K562 (cell line): ENCODE measurements at regions not wholly inside any gene's neighbourhood (a gene's known extent, or its start where the extent isn't known, plus 50 kb on each side); places are given as distances from the start of the nearest gene placed in this dataset.

Experiments used
- MAFF ChIP-seq: IDR thresholded peaks from 2 replicates; pipeline ENCODE4 v1.6.1; 2012; ENCODE audit warnings: low read length, improper control_type of control experiment
- MGA ChIP-seq: fragments of 450-650 bp; IDR thresholded peaks from 2 replicates; pipeline ENCODE4 v1.6.1; 2016; ENCODE audit warnings: mild to moderate bottlenecking, moderate library complexity
- ZNF316 ChIP-seq: fragments of 450-650 bp; IDR thresholded peaks from 2 replicates; pipeline ENCODE4 v1.6.1; 2016

GRCh38 chr2:41119489-41119888 is 667.6 kb upstream of the SLC8A1 start (continued):
- TF ChIP-seq MGA (no peak), MAFF (no peak), ZNF316 (no peak)
